GM21723 (cell line): ENCODE measurements at regions not wholly inside any gene's neighbourhood (a gene's known extent, or its start where the extent isn't known, plus 50 kb on each side); places are given as distances from the start of the nearest gene placed in this dataset.
"Not testable (repeated sequence)": the region's sequence is repeated elsewhere in the genome, so short reads cannot be mapped to it uniquely, and the experiment has no call there.

Experiments
- ATAC-seq: cut with Tn5 transposase; IDR thresholded peaks from one replicate; pipeline ENCODE4 v1.9.1; 2021; ENCODE audit warnings: mild to moderate bottlenecking, moderate library complexity; ENCODE audit not compliant: unreplicated experiment

DNA sequence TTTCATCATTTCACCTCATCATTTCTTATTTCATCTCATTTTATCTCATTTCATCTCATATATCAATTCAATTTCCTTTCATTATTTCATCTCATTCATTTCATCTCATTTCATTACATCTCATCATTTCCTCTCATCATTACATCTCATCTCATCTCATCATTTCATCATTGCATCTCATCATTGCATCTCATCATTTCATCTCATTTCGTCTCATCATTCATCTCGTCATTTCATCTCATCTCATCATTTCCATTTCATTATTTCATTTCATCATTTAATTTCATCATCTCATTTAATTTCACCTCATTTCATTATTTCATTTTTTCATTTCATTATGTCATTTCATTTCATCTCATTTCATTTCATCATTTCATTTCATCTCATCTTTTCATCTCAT lies 168.5 kb upstream of the FAM72C start:
- ATAC-seq: not testable (repeated sequence)

DNA sequence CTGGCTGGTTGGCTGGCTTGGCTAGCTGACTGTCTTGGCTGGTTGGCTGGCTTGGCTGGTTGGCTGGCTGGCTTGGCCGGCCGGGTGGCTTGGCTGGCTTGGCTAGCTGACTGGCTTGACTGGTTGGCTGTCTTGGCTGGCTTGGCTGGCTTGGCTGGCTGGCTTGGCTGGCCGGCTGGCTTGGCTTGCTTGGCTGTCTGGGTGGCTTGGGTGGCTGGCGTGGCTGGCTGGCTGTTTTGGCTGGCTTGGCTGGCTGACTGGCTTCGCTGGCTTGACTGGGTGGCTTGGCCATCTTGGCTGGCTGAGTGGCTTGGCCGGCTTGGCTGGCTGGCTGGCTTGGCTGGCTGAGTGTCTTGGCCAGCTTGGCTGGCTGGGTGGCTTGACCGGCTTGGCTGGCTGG lies 133.2 kb upstream of the FAM72C start:
- not testable (repeated sequence) for ATAC-seq

DNA sequence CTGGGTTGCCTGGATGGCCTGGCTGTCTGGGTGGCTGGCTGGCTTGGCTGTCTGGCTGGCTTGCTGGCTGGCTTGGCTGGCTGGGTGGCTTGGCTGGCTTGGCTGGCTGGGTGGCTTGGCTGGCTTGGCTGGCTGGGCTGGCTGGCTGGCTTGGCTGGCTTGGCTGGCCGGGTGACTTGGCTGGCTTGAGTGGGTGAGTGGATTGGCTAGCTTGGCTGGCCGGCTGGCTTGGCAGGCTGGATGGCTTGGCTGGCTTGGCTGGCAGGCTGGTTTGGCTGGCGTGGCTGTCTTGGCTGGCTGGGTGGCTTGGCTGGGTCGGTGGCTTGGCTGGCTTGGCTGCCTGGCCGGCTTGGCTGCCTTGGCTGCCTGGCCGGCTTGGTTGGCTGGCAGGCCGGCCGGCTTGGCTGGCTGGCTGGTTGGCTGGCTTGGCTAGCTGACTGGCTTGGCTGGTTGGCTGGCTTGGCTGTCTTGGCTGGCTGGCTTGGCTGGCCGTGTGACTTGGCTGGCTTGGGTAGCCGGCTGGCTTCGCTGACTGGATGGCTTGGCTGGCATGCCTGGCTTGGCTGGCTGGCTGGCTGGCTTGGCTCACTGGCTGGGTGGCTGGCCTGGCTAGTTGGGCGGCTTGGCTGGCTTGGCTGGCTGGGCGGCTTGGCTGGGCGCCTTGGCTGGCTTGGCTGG lies 132.4 kb upstream of the FAM72C start:
- not testable (repeated sequence) for ATAC-seq

DNA sequence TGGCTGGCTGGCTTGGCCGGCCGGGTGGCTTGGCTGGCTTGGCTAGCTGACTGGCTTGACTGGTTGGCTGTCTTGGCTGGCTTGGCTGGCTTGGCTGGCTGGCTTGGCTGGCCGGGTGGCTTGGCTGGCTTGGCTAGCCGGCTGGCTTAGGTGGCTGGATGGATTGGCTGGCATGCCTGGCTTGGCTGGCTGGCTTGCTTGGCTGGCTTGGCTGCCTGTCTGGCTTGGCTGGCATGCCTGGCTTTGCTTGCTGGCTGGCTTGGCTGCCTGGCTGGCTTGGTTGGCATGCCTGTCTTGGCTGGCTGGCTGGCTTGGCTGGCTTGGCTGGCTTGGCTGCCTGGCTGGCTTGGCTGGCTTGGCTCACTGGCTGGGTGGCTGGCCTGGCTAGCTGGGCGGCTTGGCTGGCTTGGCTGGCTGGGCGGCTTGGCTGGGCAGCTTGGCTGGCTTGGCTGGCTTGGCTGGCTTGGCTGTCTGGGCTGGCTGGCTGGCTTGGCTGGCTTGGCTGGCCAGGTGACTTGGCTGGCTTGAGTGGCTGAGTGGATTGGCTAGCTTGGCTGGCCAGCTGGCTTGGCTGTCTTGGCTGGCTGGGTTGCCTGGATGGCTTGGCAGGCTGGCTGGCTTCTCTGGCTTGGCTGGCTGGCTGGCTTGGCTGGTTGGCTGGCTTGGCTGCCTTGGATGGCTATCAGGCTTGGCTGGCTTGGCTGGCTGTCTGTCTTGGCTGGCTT lies 131.5 kb upstream of the FAM72C start:
- not testable (repeated sequence) for ATAC-seq

GRCh38 chr1:144102046-144102745 lies 130.4 kb upstream of the FAM72C start:
- not testable (repeated sequence) for ATAC-seq

GRCh38 chr1:144101397-144102045 lies 129.7 kb upstream of the FAM72C start:
- no peak for ATAC-seq

DNA sequence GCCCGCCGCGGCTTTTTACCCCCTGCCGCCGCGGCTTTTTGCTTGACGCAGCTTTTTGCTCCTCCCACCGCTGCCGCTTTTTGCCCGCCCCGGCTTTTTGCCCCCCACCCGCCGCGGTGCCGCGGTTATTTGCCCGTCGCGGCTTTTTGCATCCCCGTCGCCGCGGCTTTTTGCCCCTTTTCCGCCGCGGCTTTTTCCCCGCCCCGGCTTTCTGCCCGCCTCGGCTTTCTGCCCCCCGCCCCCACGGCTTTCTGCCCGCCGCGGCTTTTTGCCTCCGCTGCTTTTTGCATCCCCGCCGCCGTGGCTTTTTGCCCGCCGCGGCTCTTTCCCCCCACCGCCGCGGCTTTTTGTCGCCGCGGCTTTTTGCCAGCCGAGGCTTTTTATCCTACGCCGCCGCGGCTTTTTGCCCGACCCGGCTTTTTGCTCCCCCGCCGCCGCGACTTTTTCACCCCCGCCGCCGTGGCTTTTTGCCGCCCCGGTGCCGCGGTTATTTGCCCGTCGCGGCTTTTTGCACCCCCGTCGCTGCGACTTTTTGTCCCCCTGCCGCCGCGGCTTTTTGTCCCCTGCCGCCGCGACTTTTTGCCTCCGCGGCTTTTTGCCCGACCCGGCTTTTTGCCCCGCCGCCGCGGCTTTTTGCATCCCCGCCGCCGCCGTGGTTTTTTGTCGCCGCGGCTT lies 105.5 kb upstream of the FAM72C start:
- ATAC-seq: not testable (repeated sequence)

DNA sequence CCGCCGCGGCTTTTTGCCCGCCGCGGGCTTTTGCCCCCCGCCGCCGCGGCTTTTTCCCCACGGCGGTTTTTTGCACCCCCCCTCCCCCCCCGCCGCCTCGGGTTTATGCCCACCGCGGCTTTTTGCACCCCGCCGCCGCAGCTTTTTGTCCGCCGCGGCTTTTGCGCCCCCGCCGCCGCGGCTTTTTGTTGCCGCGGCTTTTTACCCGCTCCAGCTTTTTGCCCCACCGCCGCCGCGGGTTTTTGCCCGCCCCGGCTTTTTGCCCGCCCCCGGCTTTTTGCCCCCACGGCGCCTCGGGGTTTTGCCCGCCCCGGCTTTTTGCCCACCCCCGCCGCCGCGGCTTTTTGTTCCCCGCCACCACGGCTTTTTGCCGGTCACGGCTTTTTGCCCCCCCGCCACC lies 104.9 kb upstream of the FAM72C start:
- ATAC-seq: not testable (repeated sequence)

GRCh38 chr1:144070394-144071053 lies 98.7 kb upstream of the FAM72C start:
- ATAC-seq: not testable (repeated sequence)

DNA sequence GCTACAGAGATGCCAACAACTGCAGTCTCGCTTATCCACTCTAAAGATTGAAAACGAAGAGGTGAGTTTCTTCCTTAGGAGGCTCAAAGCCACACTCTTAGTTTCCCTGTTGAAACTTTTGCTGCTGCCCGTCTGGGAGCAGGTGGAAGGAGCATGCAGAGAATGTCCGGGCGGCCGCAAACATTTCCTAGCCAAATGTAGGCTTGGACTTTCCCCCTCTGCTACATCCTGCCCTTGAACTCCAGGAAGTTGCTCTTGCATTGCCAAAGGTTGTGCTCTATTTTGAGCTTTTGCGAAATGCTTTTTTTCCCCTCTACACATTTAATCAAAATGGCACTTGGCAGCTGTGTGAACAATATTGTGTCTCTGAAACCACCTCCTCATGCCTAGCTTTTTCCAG lies 95.3 kb upstream of the FAM72C start:
- ATAC-seq: not testable (repeated sequence)

- ATAC-seq: not testable (repeated sequence)
Measured at GRCh38 chr1:144066071-144066813, 94.5 kb upstream of the FAM72C start.

DNA sequence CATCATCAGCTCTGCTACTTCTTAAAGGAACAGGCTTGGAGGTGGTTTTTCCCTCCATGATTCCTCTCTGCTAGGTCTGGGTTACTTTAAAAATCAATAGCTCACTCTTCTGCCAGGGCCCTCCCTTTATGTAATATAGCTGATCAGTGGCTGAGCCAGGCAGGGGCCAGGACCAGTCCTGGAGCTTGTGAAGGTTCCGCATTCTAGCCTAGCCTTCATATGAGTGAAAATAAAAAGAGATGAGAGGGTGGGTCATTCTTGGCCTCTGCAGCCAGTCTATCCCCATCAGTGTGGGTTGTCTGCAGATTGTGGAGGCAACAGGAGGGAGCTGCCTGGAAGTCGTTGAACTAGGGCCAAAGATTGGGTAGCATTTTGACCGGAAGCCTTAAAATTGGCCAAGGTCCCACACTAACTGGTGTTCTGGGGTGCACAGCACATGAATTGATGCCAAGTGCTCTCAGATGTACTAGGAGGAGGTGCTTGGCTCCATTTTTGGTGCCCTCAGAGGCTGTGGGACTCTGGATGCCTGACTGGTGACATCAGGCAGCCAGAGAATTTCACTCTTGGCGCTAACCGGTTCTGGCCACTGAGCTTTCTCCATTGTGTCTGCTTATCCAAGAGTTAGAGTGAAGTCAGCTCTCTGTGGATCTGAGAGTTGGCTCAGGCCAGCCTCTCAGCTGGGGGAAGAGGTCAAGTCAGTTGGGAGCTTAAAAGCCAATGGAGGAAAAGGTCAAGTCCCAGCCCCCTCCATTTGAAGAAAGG lies 93.7 kb upstream of the FAM72C start:
- not testable (repeated sequence) for ATAC-seq

GRCh38 chr1:144049365-144049764 lies 77.6 kb upstream of the FAM72C start:
- not testable (repeated sequence) for ATAC-seq

- not testable (repeated sequence) for ATAC-seq
Measured at GRCh38 chr1:144046645-144047044, 74.9 kb upstream of the FAM72C start.

GRCh38 chr1:144045751-144046546 lies 74.2 kb upstream of the FAM72C start:
- ATAC-seq: not testable (repeated sequence)

- ATAC-seq: not testable (repeated sequence)
Measured at GRCh38 chr1:144042251-144042650, 70.5 kb upstream of the FAM72C start.

- ATAC-seq: not testable (repeated sequence)
Measured at GRCh38 chr1:144040293-144040692, 68.5 kb upstream of the FAM72C start.

GRCh38 chr1:144034045-144034444 lies 62.3 kb upstream of the FAM72C start:
- ATAC-seq: not testable (repeated sequence)
